Neural cell (in vitro differentiated cells): ENCODE measurements at regions not wholly inside any gene's neighbourhood (a gene's known extent, or its start where the extent isn't known, plus 50 kb on each side); places are given as distances from the start of the nearest gene placed in this dataset.

Experiments
- H2AFZ ChIP-seq: fragments of 200-600, 300-800 bp; sonication (generic), shearing (Covaris generic); 2 replicates; pipeline ENCODE4 v1.6.0; 2014; ENCODE audit warnings: low read depth, mild to moderate bottlenecking, antibody characterized with exemption, low read length, moderate library complexity
- H3F3A ChIP-seq: fragments of 200-600 bp; shearing (Covaris generic); 2 replicates; pipeline ENCODE4 v1.6.1; 2016; ENCODE audit warnings: mild to moderate bottlenecking, moderate library complexity, mixed read lengths, antibody characterized with exemption, low read length; ENCODE audit not compliant: insufficient read depth, poor library complexity, severe bottlenecking
- H3K27ac ChIP-seq: fragments of 200-600, 300-800 bp; sonication (generic), shearing (Covaris generic); 2 replicates; pipeline ENCODE4 v1.5.1; 2014; ENCODE audit warnings: mild to moderate bottlenecking, low read length, moderate library complexity
- H3K27me3 ChIP-seq: fragments of 300-800, 200-600 bp; sonication (generic), shearing (Covaris generic); 2 replicates; pipeline ENCODE4 v1.6.0; 2014; ENCODE audit warnings: mild to moderate bottlenecking, low read depth, low read length, moderate library complexity; ENCODE audit not compliant: insufficient read depth
- H3K36me3 ChIP-seq: fragments of 300-800, 200-600 bp; sonication (generic), shearing (Covaris generic); 2 replicates; pipeline ENCODE4 v1.5.1; 2014; ENCODE audit warnings: mild to moderate bottlenecking, antibody characterized with exemption, low read length, moderate library complexity; ENCODE audit not compliant: insufficient read depth
- H3K4me2 ChIP-seq: fragments of 300-800, 200-600 bp; sonication (generic), shearing (Covaris generic); 2 replicates; pipeline ENCODE4 v1.6.0; 2014; ENCODE audit warnings: mild to moderate bottlenecking, low read length
- H3K4me3 ChIP-seq: fragments of 300-800, 200-600 bp; sonication (generic), shearing (Covaris generic); 2 replicates; pipeline ENCODE4 v1.5.1; 2014; ENCODE audit warnings: mild to moderate bottlenecking, low read length, moderate library complexity
- H3K79me2 ChIP-seq: fragments of 200-600 bp; shearing (Covaris generic); replicated peaks from 2 replicates; pipeline ENCODE4 v1.6.0; 2014; ENCODE audit warnings: mild to moderate bottlenecking, low read length, moderate library complexity; ENCODE audit not compliant: insufficient read depth
- H3K9ac ChIP-seq: fragments of 300-800, 200-600 bp; sonication (generic), shearing (Covaris generic); 2 replicates; pipeline ENCODE4 v1.6.1; 2016; ENCODE audit warnings: mild to moderate bottlenecking, low read length, mixed read lengths
- H3K9me2 ChIP-seq: fragments of 200-600 bp; shearing (Covaris generic); 2 replicates; pipeline ENCODE4 v1.6.1; 2016; ENCODE audit warnings: mild to moderate bottlenecking, low read length, mixed read lengths; ENCODE audit not compliant: insufficient read depth
- H3K9me3 ChIP-seq: fragments of 200-600, 300-800 bp; sonication (generic), shearing (Covaris generic); 2 replicates; pipeline ENCODE4 v1.6.1; 2016; ENCODE audit warnings: mild to moderate bottlenecking, mixed run types, low read length, moderate library complexity, mixed read lengths
- H4K20me1 ChIP-seq: fragments of 200-600 bp; shearing (Covaris generic); 2 replicates; pipeline ENCODE4 v1.6.1; 2016; ENCODE audit warnings: mild to moderate bottlenecking, mixed run types; ENCODE audit not compliant: insufficient read depth
- EP300 ChIP-seq: fragments of 450-650 bp; conservative IDR thresholded peaks from 2 replicates; pipeline ENCODE4 v1.6.1; 2014; ENCODE audit warnings: antibody characterized with exemption, mild to moderate bottlenecking, moderate library complexity; ENCODE audit not compliant: poor library complexity, severe bottlenecking
- EZH2 ChIP-seq: fragments of 200-600, 300-800 bp; shearing (Covaris generic), sonication (generic); IDR thresholded peaks from 2 replicates; pipeline ENCODE4 v1.6.1; 2014; ENCODE audit warnings: antibody characterized with exemption, low read length, borderline replicate concordance, mild to moderate bottlenecking; ENCODE audit not compliant: insufficient read depth, poor library complexity, severe bottlenecking
- MXI1 ChIP-seq: fragments of 450-650 bp; conservative IDR thresholded peaks from 2 replicates; pipeline ENCODE4 v1.6.1; 2014; ENCODE audit warnings: antibody characterized with exemption, mild to moderate bottlenecking; ENCODE audit not compliant: poor library complexity, severe bottlenecking
- POLR2AphosphoS5 ChIP-seq: IDR thresholded peaks from 2 replicates; pipeline ENCODE4 v1.6.1; 2012
- RAD21 ChIP-seq: fragments of 450-650 bp; conservative IDR thresholded peaks from 2 replicates; pipeline ENCODE4 v1.6.1; 2014; ENCODE audit warnings: antibody characterized with exemption, mild to moderate bottlenecking, moderate library complexity
- SMC3 ChIP-seq: fragments of 450-650 bp; conservative IDR thresholded peaks from 2 replicates; pipeline ENCODE4 v1.6.1; 2014; ENCODE audit warnings: antibody characterized with exemption, mild to moderate bottlenecking, moderate library complexity; ENCODE audit not compliant: poor library complexity
- TAF1 ChIP-seq: IDR thresholded peaks from 2 replicates; pipeline ENCODE4 v1.6.1; 2012; ENCODE audit warnings: low read depth
- TF ChIP-seq, protein P1 (sequence below): fragments of 450-650 bp; IDR thresholded peaks from 2 replicates; pipeline ENCODE4 v1.5.1; 2014; ENCODE audit warnings: antibody characterized with exemption, mild to moderate bottlenecking, moderate library complexity; ENCODE audit not compliant: poor library complexity, severe bottlenecking
- TF ChIP-seq, protein P2 (sequence below): IDR thresholded peaks from 2 replicates; pipeline ENCODE4 v1.6.1; 2012; ENCODE audit warnings: borderline replicate concordance

GRCh38 chr20:57876163-57876562 is 166.3 kb upstream of the PMEPA1 start:
- Histone ChIP-seq H3K36me3 (no peaks in the 10 kb centered on the region), H3K9ac (no peak overlapping the region), H3K9me2 (no peaks in the 10 kb centered on the region), H3K4me3 (no peak overlapping the region), H3K9me3 (no peaks in the 10 kb centered on the region), H4K20me1 (no peaks in the 10 kb centered on the region), H3K27ac (no peak overlapping the region), H2AFZ (no peak overlapping the region), H3K79me2 (no peaks in the 10 kb centered on the region), H3F3A (no peaks in the 10 kb centered on the region), H3K4me2 (no peak overlapping the region), H3K27me3 (no peaks in the 10 kb centered on the region)
- no peak for TF ChIP-seq SMC3
- TF ChIP-seq TAF1, result no peak
- TF ChIP-seq MXI1, result no peak
- no peak for TF ChIP-seq POLR2AphosphoS5
- no peak for TF ChIP-seq RAD21
- TF ChIP-seq, protein P1, sequence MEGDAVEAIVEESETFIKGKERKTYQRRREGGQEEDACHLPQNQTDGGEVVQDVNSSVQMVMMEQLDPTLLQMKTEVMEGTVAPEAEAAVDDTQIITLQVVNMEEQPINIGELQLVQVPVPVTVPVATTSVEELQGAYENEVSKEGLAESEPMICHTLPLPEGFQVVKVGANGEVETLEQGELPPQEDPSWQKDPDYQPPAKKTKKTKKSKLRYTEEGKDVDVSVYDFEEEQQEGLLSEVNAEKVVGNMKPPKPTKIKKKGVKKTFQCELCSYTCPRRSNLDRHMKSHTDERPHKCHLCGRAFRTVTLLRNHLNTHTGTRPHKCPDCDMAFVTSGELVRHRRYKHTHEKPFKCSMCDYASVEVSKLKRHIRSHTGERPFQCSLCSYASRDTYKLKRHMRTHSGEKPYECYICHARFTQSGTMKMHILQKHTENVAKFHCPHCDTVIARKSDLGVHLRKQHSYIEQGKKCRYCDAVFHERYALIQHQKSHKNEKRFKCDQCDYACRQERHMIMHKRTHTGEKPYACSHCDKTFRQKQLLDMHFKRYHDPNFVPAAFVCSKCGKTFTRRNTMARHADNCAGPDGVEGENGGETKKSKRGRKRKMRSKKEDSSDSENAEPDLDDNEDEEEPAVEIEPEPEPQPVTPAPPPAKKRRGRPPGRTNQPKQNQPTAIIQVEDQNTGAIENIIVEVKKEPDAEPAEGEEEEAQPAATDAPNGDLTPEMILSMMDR, result no peak
- TF ChIP-seq EZH2, result no peak
- TF ChIP-seq, protein P2, sequence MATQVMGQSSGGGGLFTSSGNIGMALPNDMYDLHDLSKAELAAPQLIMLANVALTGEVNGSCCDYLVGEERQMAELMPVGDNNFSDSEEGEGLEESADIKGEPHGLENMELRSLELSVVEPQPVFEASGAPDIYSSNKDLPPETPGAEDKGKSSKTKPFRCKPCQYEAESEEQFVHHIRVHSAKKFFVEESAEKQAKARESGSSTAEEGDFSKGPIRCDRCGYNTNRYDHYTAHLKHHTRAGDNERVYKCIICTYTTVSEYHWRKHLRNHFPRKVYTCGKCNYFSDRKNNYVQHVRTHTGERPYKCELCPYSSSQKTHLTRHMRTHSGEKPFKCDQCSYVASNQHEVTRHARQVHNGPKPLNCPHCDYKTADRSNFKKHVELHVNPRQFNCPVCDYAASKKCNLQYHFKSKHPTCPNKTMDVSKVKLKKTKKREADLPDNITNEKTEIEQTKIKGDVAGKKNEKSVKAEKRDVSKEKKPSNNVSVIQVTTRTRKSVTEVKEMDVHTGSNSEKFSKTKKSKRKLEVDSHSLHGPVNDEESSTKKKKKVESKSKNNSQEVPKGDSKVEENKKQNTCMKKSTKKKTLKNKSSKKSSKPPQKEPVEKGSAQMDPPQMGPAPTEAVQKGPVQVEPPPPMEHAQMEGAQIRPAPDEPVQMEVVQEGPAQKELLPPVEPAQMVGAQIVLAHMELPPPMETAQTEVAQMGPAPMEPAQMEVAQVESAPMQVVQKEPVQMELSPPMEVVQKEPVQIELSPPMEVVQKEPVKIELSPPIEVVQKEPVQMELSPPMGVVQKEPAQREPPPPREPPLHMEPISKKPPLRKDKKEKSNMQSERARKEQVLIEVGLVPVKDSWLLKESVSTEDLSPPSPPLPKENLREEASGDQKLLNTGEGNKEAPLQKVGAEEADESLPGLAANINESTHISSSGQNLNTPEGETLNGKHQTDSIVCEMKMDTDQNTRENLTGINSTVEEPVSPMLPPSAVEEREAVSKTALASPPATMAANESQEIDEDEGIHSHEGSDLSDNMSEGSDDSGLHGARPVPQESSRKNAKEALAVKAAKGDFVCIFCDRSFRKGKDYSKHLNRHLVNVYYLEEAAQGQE, result no peak
- TF ChIP-seq EP300, result no peak

GRCh38 chr20:57874141-57874540 is 164.3 kb upstream of the PMEPA1 start:
- Histone ChIP-seq H3K79me2 (no peaks in the 10 kb centered on the region), H3K27ac (no peak overlapping the region), H3K9ac (no peak overlapping the region), H3F3A (no peaks in the 10 kb centered on the region), H3K9me2 (no peaks in the 10 kb centered on the region), H2AFZ (no peak overlapping the region), H3K4me2 (no peak overlapping the region), H3K4me3 (no peak overlapping the region), H3K27me3 (no peaks in the 10 kb centered on the region), H3K9me3 (no peaks in the 10 kb centered on the region), H4K20me1 (no peaks in the 10 kb centered on the region), H3K36me3 (no peaks in the 10 kb centered on the region)
- no peak for TF ChIP-seq EP300
- no peak for TF ChIP-seq EZH2
- no peak for TF ChIP-seq RAD21
- TF ChIP-seq SMC3, result no peak
- TF ChIP-seq, protein P1, result no peak
- TF ChIP-seq POLR2AphosphoS5, result no peak
- no peak for TF ChIP-seq MXI1
